CD4-positive, alpha-beta memory T cell (primary cell): ENCODE measurements at regions not wholly inside any gene's neighbourhood (a gene's known extent, or its start where the extent isn't known, plus 50 kb on each side); places are given as distances from the start of the nearest gene placed in this dataset.
"Not testable (repeated sequence)": the region's sequence is repeated elsewhere in the genome, so short reads cannot be mapped to it uniquely, and the experiment has no call there.

ENCODE experiments used
- CTCF ChIA-PET: fragments of 350-600 bp; sonication (Branson Sonifier 250); formaldehyde crosslinking; loops from one replicate; lab custom pipeline; 2021; ENCODE audit warnings: inconsistent platforms; ENCODE audit not compliant: partially characterized antibody; lab: Charles Lee
- POLR2A ChIA-PET: fragments of 350-600 bp; sonication (Branson Sonifier 250); formaldehyde crosslinking; loops from one replicate; lab custom pipeline; 2021; ENCODE audit not compliant: partially characterized antibody; lab: Charles Lee
- DNase-seq, 5 donors: peaks; one replicate each; pipeline versions ENCODE4 v3.0.0 to v3.0.0-alpha.2; 2020 to 2022; ENCODE audit warnings: mixed read lengths in 1 of 5
- H3K27ac ChIP-seq: one replicate; pipeline ENCODE4 v1.7.0; 2013; ENCODE audit warnings: low read depth, low read length
- H3K27me3 ChIP-seq: 2 replicates; pipeline ENCODE4 v1.7.0; 2013; ENCODE audit warnings: mild to moderate bottlenecking, low read length, moderate library complexity; ENCODE audit not compliant: insufficient read depth
- H3K36me3 ChIP-seq: 2 replicates; pipeline ENCODE4 v1.7.0; 2013; ENCODE audit warnings: mild to moderate bottlenecking, low read length, moderate library complexity; ENCODE audit not compliant: insufficient read depth
- H3K4me1 ChIP-seq: 2 replicates; pipeline ENCODE4 v1.7.0; 2013; ENCODE audit warnings: mild to moderate bottlenecking, low read length, moderate library complexity; ENCODE audit not compliant: insufficient read depth
- H3K4me3 ChIP-seq, 2 donors: one replicate each; pipeline ENCODE4 v1.7.0; 2013; ENCODE audit warnings: low read length in 2 of 2, mild to moderate bottlenecking in 1 of 2
- H3K9me3 ChIP-seq, 2 donors: one replicate each; pipeline ENCODE4 v1.7.0; 2013; ENCODE audit warnings: low read length in 2 of 2, control low read depth in 1 of 2; ENCODE audit not compliant: control insufficient read depth in 1 of 2
- H3K27ac Mint-ChIP-seq, 7 donors: one replicate each; pipeline ENCODE4 v1.8.0; 2020 to 2021; ENCODE audit warnings: mixed read lengths in 7 of 7, mild to moderate bottlenecking in 6 of 7, inconsistent platforms in 3 of 7, moderate library complexity in 3 of 7
- H3K27me3 Mint-ChIP-seq, 2 donors: one replicate each; pipeline ENCODE4 v1.8.0; 2020 to 2021; ENCODE audit warnings: mixed read lengths in 2 of 2
- H3K36me3 Mint-ChIP-seq, 2 donors: one replicate each; pipeline ENCODE4 v1.8.0; 2020 to 2021; ENCODE audit warnings: mixed read lengths in 2 of 2, inconsistent platforms in 1 of 2, mild to moderate bottlenecking in 1 of 2
- H3K4me1 Mint-ChIP-seq, 4 donors: one replicate each; pipeline ENCODE4 v1.8.0; 2020 to 2021; ENCODE audit warnings: mixed read lengths in 4 of 4, mild to moderate bottlenecking in 1 of 4
- H3K4me3 Mint-ChIP-seq, 8 donors: one replicate each; pipeline ENCODE4 v1.8.0; 2020 to 2021; ENCODE audit warnings: mixed read lengths in 8 of 8, mild to moderate bottlenecking in 7 of 8, moderate library complexity in 6 of 8, inconsistent platforms in 3 of 8
- H3K9me3 Mint-ChIP-seq, 8 donors: one replicate each; pipeline ENCODE4 v1.8.0; 2020 to 2021; ENCODE audit warnings: mixed read lengths in 8 of 8, mild to moderate bottlenecking in 5 of 8, inconsistent platforms in 3 of 8, moderate library complexity in 1 of 8
- intact Hi-C: fragments of 100-400 bp; cut with micrococcal nuclease; formaldehyde crosslinking; loops from one replicate; pipeline ENCODE4 v1.15.1; 2023

GRCh38 chr4:60485276-60485675 lies 714.9 kb upstream of the ADGRL3 start:
- no peak for DNase-seq
- no peaks in the 10 kb centered on the region for H3K27me3 ChIP-seq
- POLR2A ChIA-PET: no interaction called here
- Mint-ChIP-seq H3K4me3 (no peak overlapping the region), H3K27ac (no peak overlapping the region), H3K4me1 (no peaks in the 10 kb centered on the region), H3K36me3 (no peaks in the 10 kb centered on the region), H3K27me3 (no peaks in the 10 kb centered on the region), H3K9me3 (peaks cover 0 to 29% (median 10%) of the 10 kb centered on the region in 8 donors)
- intact Hi-C loops: no loop called here
- H3K9me3 ChIP-seq: no peaks in the 10 kb centered on the region
- H3K4me3 ChIP-seq: no peak overlapping the region
- no peaks in the 10 kb centered on the region for H3K36me3 ChIP-seq
- H3K27ac ChIP-seq: no peak overlapping the region
- CTCF ChIA-PET: no interaction called here
- no peaks in the 10 kb centered on the region for H3K4me1 ChIP-seq

GRCh38 chr4:60487118-60487761 lies 712.9 kb upstream of the ADGRL3 start:
- H3K4me3 Mint-ChIP-seq, H3K4me1 Mint-ChIP-seq, H3K27ac ChIP-seq, H3K9me3 ChIP-seq, H3K27me3 Mint-ChIP-seq, DNase-seq, intact Hi-C loops, H3K27me3 ChIP-seq, H3K36me3 ChIP-seq, H3K27ac Mint-ChIP-seq, POLR2A ChIA-PET, H3K4me1 ChIP-seq, H3K4me3 ChIP-seq, H3K36me3 Mint-ChIP-seq, CTCF ChIA-PET: not testable (repeated sequence)
- peaks cover 0 to 29% (median 9%) of the 10 kb centered on the region in 8 donors for H3K9me3 Mint-ChIP-seq

- CTCF ChIA-PET: no interaction called here
- POLR2A ChIA-PET: no interaction called here
These were observed 699.3 kb upstream of the ADGRL3 start for GRCh38 chr4:60500810-60501209.

GRCh38 chr4:60502733-60503132 lies 697.4 kb upstream of the ADGRL3 start:
- H3K4me3 Mint-ChIP-seq: peak overlapping the region in 1 of 8 donors; percentile 41
- peak overlapping the region in 1 of 7 donors; percentile 69 for H3K27ac Mint-ChIP-seq
- ChIA-PET CTCF (no interaction called here), POLR2A (no interaction called here)
- H3K27ac ChIP-seq: no peak overlapping the region
- DNase-seq: no peak
- no peaks in the 10 kb centered on the region for H3K9me3 ChIP-seq
- no peak overlapping the region for H3K4me3 ChIP-seq
- H3K36me3 Mint-ChIP-seq: peaks cover 0 to 3% of the 10 kb centered on the region in 2 donors
- no peaks in the 10 kb centered on the region for H3K27me3 Mint-ChIP-seq
- H3K27me3 ChIP-seq: no peaks in the 10 kb centered on the region
- no peaks in the 10 kb centered on the region for H3K4me1 ChIP-seq
- H3K4me1 Mint-ChIP-seq: no peaks in the 10 kb centered on the region
- peaks cover 9 to 41% (median 27%) of the 10 kb centered on the region in 8 donors for H3K9me3 Mint-ChIP-seq
- no peaks in the 10 kb centered on the region for H3K36me3 ChIP-seq
- intact Hi-C loops: no loop called here

More at GRCh38 chr4:60500810-60501209, 699.3 kb upstream of the ADGRL3 start:
- Histone ChIP-seq H3K9me3 (no peaks in the 10 kb centered on the region), H3K36me3 (no peaks in the 10 kb centered on the region), H3K4me3 (no peak overlapping the region), H3K27me3 (no peaks in the 10 kb centered on the region), H3K4me1 (no peaks in the 10 kb centered on the region), H3K27ac (no peak overlapping the region)
- Mint-ChIP-seq H3K9me3 (peaks cover 6 to 48% (median 33%) of the 10 kb centered on the region in 8 donors), H3K36me3 (peaks cover 0 to 3% of the 10 kb centered on the region in 2 donors), H3K27ac (no peak overlapping the region), H3K27me3 (no peaks in the 10 kb centered on the region), H3K4me1 (no peaks in the 10 kb centered on the region), H3K4me3 (no peak overlapping the region)
- intact Hi-C loops: no loop called here
- no peak for DNase-seq

- CTCF ChIA-PET: no interaction called here
- no peak for DNase-seq
- intact Hi-C loops: no loop called here
- no peaks in the 10 kb centered on the region for H3K27me3 ChIP-seq
- H3K9me3 ChIP-seq: no peaks in the 10 kb centered on the region
- H3K27ac ChIP-seq: no peak overlapping the region
- POLR2A ChIA-PET: no interaction called here
- H3K4me1 Mint-ChIP-seq: no peaks in the 10 kb centered on the region
- H3K4me3 Mint-ChIP-seq: no peak overlapping the region
- H3K36me3 Mint-ChIP-seq: peaks cover 0 to under 1% of the 10 kb centered on the region in 2 donors
- peaks cover 9 to 45% (median 24%) of the 10 kb centered on the region in 8 donors for H3K9me3 Mint-ChIP-seq
- H3K27me3 Mint-ChIP-seq: no peaks in the 10 kb centered on the region
- H3K4me1 ChIP-seq: no peaks in the 10 kb centered on the region
- no peaks in the 10 kb centered on the region for H3K36me3 ChIP-seq
- H3K27ac Mint-ChIP-seq: no peak overlapping the region
- H3K4me3 ChIP-seq: no peak overlapping the region
These were observed 694.1 kb upstream of the ADGRL3 start for GRCh38 chr4:60506061-60506460.

GRCh38 chr4:60522265-60522664 lies 677.9 kb upstream of the ADGRL3 start:
- H3K36me3 ChIP-seq: no peaks in the 10 kb centered on the region
- H3K27ac Mint-ChIP-seq: no peak overlapping the region
- no peaks in the 10 kb centered on the region for H3K36me3 Mint-ChIP-seq
- peaks cover 0 to 13% (median 7%) of the 10 kb centered on the region in 8 donors for H3K9me3 Mint-ChIP-seq
- intact Hi-C loops: no loop called here
- no peaks in the 10 kb centered on the region for H3K4me1 ChIP-seq
- CTCF ChIA-PET: no interaction called here
- POLR2A ChIA-PET: no interaction called here
- H3K9me3 ChIP-seq: no peaks in the 10 kb centered on the region
- no peaks in the 10 kb centered on the region for H3K27me3 ChIP-seq
- no peak for DNase-seq
- no peaks in the 10 kb centered on the region for H3K27me3 Mint-ChIP-seq
- H3K27ac ChIP-seq: no peak overlapping the region
- H3K4me3 Mint-ChIP-seq: no peak overlapping the region
- no peak overlapping the region for H3K4me3 ChIP-seq
- no peaks in the 10 kb centered on the region for H3K4me1 Mint-ChIP-seq

- H3K27me3 ChIP-seq: no peaks in the 10 kb centered on the region
- ChIA-PET CTCF (no interaction called here), POLR2A (no interaction called here)
- H3K36me3 Mint-ChIP-seq: no peaks in the 10 kb centered on the region
- intact Hi-C loops: no loop called here
- DNase-seq: no peak
- H3K4me1 ChIP-seq: no peaks in the 10 kb centered on the region
- H3K9me3 Mint-ChIP-seq: peaks cover 0 to 20% (median 9%) of the 10 kb centered on the region in 8 donors
- H3K4me3 ChIP-seq: no peak overlapping the region
- H3K4me1 Mint-ChIP-seq: no peaks in the 10 kb centered on the region
- no peak overlapping the region for H3K4me3 Mint-ChIP-seq
- H3K36me3 ChIP-seq: no peaks in the 10 kb centered on the region
- no peak overlapping the region for H3K27ac ChIP-seq
- H3K27ac Mint-ChIP-seq: no peak overlapping the region
- no peaks in the 10 kb centered on the region for H3K9me3 ChIP-seq
- H3K27me3 Mint-ChIP-seq: no peaks in the 10 kb centered on the region
These were observed 668.2 kb upstream of the ADGRL3 start for GRCh38 chr4:60531776-60532379.
